ENCODE measurements at regions not wholly inside any gene's neighbourhood (a gene's known extent, or its start where the extent isn't known, plus 50 kb on each side); places are given as distances from the start of the nearest gene placed in this dataset.

DNA sequence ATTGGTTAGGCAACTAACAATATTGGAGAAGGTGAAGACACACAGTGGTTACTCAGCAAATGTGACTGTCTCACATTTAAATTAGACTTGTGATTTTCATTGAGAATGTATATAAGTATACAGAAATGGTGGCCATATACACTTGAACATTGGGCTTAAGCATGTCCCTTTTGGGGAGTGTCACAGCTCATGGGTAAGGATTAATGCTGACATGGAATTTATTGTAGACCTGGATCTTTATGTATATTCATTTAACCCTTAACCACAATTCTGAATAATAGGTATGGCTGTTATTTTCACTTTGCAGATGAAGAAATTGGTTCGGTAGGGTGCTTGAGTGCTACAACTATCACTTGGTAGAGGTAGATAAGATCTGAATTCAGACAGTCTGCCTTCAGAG lies 95.5 kb upstream of the WDFY3 start:
- WGBS (ENCODE audit: missing lambda C conversion rate), result 20% methylated on average over 1 of the region's 1 CpG
- Histone ChIP-seq H3K4me3 (no peak overlapping the region), H3K4me1 (no peaks in the 10 kb centered on the region), H3K27ac (no peak overlapping the region), H3K9me3 (no peaks in the 10 kb centered on the region), H3K4me2 (no peak overlapping the region)
- CTCF ChIA-PET, result interaction anchor here (1.6 kb wide), 1 partner anchor 22 kb away, joined by 6 read pairs; no protein-coding TSS in a partner anchor
- ATAC-seq, result no peak
- TF ChIP-seq MAFK (IDR thresholded peaks at IDR 0.05; ENCODE audit: partially characterized antibody) (peak; percentile 69), ZSCAN20 (CRISPR knock-in tag; IDR thresholded peaks at IDR 0.05) (no peak), RCOR1 (IDR thresholded peaks at IDR 0.05; ENCODE audit: low read depth, low read length) (no peak)
- no peak for DNase-seq (ENCODE audit: low read depth in 1 of 2, low spot score in 1 of 2)
- FAIRE-seq, result no peak
- POLR2A ChIA-PET, result no interaction called here

DNA sequence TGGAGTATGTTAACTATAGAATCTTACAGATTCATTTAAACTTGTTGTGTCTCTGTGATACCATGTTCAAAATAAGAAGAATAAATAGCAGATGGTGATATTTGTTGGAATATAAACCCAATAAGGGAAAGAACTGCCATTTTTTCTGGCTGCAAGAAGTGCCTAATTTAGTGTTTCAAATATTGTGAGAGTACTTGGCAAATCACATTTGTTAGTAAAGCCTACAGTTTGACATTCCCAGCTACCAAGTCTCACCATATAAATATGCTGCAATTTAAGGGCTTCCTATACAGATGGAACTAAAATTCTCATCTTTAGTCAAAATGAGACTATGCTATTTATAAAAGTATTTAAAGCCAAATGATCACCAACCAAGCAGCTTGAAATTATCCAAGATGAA lies 96.0 kb upstream of the WDFY3 start:
- POLR2A ChIA-PET, result no interaction called here

DNA sequence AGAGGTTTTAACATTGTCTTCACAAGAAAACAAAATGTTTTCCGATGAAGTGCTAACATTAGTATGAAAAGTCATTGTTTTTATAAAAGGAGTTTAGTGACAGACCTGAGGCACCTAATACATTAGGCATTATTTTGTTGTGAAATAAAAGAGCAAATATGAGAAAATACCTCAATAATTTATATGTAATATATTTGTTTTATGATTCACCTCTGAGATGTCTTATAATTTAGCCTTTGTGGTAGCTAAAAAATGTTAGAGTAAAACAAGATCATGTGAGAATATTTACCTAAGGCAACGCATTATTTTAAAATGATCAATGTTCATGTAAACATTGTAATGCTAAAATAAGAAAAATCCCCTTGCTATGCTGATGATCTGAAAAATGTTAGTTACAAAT lies 100.9 kb upstream of the WDFY3 start:
- POLR2A ChIA-PET, result no interaction called here
- 40% methylated on average over 2 of the region's 2 CpGs for WGBS (ENCODE audit: missing lambda C conversion rate)
- no peak overlapping the region for H3K4me3 ChIP-seq
- no peak overlapping the region for H3K27ac ChIP-seq
- no peaks in the 10 kb centered on the region for H3K4me1 ChIP-seq
- H3K4me2 ChIP-seq, result no peak overlapping the region
- H3K9me3 ChIP-seq, result no peaks in the 10 kb centered on the region
- FAIRE-seq, result no peak
- ATAC-seq, result no peak
- TF ChIP-seq ESRRA (IDR thresholded peaks at IDR 0.05; ENCODE audit: borderline replicate concordance, low read length) (no peak), HOXB13 (CRISPR knock-in tag; IDR thresholded peaks at IDR 0.05; ENCODE audit: low read depth) (no peak), FOSL2 (IDR thresholded peaks at IDR 0.05) (no peak), FOSL2 (CRISPR knock-in tag; IDR thresholded peaks at IDR 0.05) (no peak), FOSB (CRISPR knock-in tag; IDR thresholded peaks at IDR 0.05) (no peak), RCOR1 (IDR thresholded peaks at IDR 0.05; ENCODE audit: low read depth, low read length) (no peak), CHD2 (IDR thresholded peaks at IDR 0.05; ENCODE audit: low read length, partially characterized antibody) (no peak), NFE2L2 (conservative IDR thresholded peaks at IDR 0.05; ENCODE audit: low read length) (no peak), SREBF2 (IDR thresholded peaks at IDR 0.05) (no peak), KDM1A (IDR thresholded peaks at IDR 0.05; ENCODE audit: low read depth) (no peak), JUNB (IDR thresholded peaks at IDR 0.05) (no peak), RNF2 (IDR thresholded peaks at IDR 0.05; ENCODE audit: borderline replicate concordance, low read depth) (no peak), CHD4 (IDR thresholded peaks at IDR 0.05; ENCODE audit: borderline replicate concordance) (no peak)
- TF ChIP-seq, protein P1, sequence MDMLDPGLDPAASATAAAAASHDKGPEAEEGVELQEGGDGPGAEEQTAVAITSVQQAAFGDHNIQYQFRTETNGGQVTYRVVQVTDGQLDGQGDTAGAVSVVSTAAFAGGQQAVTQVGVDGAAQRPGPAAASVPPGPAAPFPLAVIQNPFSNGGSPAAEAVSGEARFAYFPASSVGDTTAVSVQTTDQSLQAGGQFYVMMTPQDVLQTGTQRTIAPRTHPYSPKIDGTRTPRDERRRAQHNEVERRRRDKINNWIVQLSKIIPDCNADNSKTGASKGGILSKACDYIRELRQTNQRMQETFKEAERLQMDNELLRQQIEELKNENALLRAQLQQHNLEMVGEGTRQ (IDR thresholded peaks at IDR 0.05), result no peak
- TF ChIP-seq, protein P2, sequence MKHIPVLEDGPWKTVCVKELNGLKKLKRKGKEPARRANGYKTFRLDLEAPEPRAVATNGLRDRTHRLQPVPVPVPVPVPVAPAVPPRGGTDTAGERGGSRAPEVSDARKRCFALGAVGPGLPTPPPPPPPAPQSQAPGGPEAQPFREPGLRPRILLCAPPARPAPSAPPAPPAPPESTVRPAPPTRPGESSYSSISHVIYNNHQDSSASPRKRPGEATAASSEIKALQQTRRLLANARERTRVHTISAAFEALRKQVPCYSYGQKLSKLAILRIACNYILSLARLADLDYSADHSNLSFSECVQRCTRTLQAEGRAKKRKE (CRISPR knock-in tag; IDR thresholded peaks at IDR 0.05; ENCODE audit: low read depth), result no peak
- TF ChIP-seq, protein P3, sequence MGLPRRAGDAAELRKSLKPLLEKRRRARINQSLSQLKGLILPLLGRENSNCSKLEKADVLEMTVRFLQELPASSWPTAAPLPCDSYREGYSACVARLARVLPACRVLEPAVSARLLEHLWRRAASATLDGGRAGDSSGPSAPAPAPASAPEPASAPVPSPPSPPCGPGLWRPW (IDR thresholded peaks at IDR 0.05), result no peak
- CTCF ChIA-PET, result no interaction called here
- DNase-seq (ENCODE audit: low read depth in 1 of 2, low spot score in 1 of 2), result no peak

More for the DNA sequence above, 96.0 kb upstream of the WDFY3 start:
- DNase-seq (ENCODE audit: low read depth in 1 of 2, low spot score in 1 of 2) (no peak), ATAC-seq (no peak), FAIRE-seq (no peak)
- TF ChIP-seq EP300 (IDR thresholded peaks at IDR 0.05) (no peak), CBX2 (IDR thresholded peaks at IDR 0.05; ENCODE audit: borderline replicate concordance, low read depth) (no peak), ZNF302 (CRISPR knock-in tag; IDR thresholded peaks at IDR 0.05) (no peak), ESRRA (IDR thresholded peaks at IDR 0.05; ENCODE audit: borderline replicate concordance, low read length) (no peak), RFX5 (IDR thresholded peaks at IDR 0.05) (no peak), ZC3H11A (IDR thresholded peaks at IDR 0.05) (no peak), MAFK (IDR thresholded peaks at IDR 0.05; ENCODE audit: partially characterized antibody) (no peak), HOXA7 (CRISPR knock-in tag; IDR thresholded peaks at IDR 0.05) (no peak), BHLHE40 (IDR thresholded peaks at IDR 0.05; ENCODE audit: low read depth, low read length) (no peak), HOXB13 (CRISPR knock-in tag; IDR thresholded peaks at IDR 0.05; ENCODE audit: low read depth) (no peak)
- TF ChIP-seq, protein P4, sequence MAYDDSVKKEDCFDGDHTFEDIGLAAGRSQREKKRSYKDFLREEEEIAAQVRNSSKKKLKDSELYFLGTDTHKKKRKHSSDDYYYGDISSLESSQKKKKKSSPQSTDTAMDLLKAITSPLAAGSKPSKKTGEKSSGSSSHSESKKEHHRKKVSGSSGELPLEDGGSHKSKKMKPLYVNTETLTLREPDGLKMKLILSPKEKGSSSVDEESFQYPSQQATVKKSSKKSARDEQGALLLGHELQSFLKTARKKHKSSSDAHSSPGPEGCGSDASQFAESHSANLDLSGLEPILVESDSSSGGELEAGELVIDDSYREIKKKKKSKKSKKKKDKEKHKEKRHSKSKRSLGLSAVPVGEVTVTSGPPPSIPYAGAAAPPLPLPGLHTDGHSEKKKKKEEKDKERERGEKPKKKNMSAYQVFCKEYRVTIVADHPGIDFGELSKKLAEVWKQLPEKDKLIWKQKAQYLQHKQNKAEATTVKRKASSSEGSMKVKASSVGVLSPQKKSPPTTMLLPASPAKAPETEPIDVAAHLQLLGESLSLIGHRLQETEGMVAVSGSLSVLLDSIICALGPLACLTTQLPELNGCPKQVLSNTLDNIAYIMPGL (CRISPR knock-in tag; IDR thresholded peaks at IDR 0.05; ENCODE audit: borderline replicate concordance), result no peak
- TF ChIP-seq, protein P5, sequence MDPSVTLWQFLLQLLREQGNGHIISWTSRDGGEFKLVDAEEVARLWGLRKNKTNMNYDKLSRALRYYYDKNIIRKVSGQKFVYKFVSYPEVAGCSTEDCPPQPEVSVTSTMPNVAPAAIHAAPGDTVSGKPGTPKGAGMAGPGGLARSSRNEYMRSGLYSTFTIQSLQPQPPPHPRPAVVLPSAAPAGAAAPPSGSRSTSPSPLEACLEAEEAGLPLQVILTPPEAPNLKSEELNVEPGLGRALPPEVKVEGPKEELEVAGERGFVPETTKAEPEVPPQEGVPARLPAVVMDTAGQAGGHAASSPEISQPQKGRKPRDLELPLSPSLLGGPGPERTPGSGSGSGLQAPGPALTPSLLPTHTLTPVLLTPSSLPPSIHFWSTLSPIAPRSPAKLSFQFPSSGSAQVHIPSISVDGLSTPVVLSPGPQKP (IDR thresholded peaks at IDR 0.05; ENCODE audit: low read depth, low read length), result no peak
- TF ChIP-seq, protein P3 (IDR thresholded peaks at IDR 0.05), result no peak
- no peaks in the 10 kb centered on the region for H3K9me3 ChIP-seq
- H3K4me2 ChIP-seq, result no peak overlapping the region
- CTCF ChIA-PET, result no interaction called here
- H3K4me1 ChIP-seq, result no peaks in the 10 kb centered on the region
- H3K4me3 ChIP-seq, result no peak overlapping the region
- H3K27ac ChIP-seq, result no peak overlapping the region
